GM19395 (cell line): ENCODE measurements at regions not wholly inside any gene's neighbourhood (a gene's known extent, or its start where the extent isn't known, plus 50 kb on each side); places are given as distances from the start of the nearest gene placed in this dataset.
"Not testable (repeated sequence)": the region's sequence is repeated elsewhere in the genome, so short reads cannot be mapped to it uniquely, and the experiment has no call there.

ENCODE experiments used
- ATAC-seq: cut with Tn5 transposase; IDR thresholded peaks from one replicate; pipeline ENCODE4 v1.9.1; 2021; ENCODE audit warnings: mild to moderate bottlenecking, moderate library complexity; ENCODE audit not compliant: unreplicated experiment

GRCh38 chr15:22258009-22258397 is 177.7 kb downstream of the OR4M2 start:
- ATAC-seq: no peak

GRCh38 chr15:22258398-22259150 is 178.2 kb downstream of the OR4M2 start:
- no peak for ATAC-seq

GRCh38 chr15:22259151-22259750 is 178.9 kb downstream of the OR4M2 start:
- not testable (repeated sequence) for ATAC-seq

GRCh38 chr15:22259881-22260421 is 179.6 kb downstream of the OR4M2 start:
- ATAC-seq: no peak

- ATAC-seq: no peak
Measured at GRCh38 chr15:22262613-22263020, 182.3 kb downstream of the OR4M2 start.

GRCh38 chr15:22263738-22264137 is 183.4 kb downstream of the OR4M2 start:
- ATAC-seq: no peak

GRCh38 chr15:22264272-22264671 is 183.9 kb downstream of the OR4M2 start:
- ATAC-seq: not testable (repeated sequence)

GRCh38 chr15:22265056-22265945 is 185.0 kb downstream of the OR4M2 start:
- no peak for ATAC-seq

- ATAC-seq: no peak
Measured at GRCh38 chr15:22265970-22266369, 185.6 kb downstream of the OR4M2 start.

GRCh38 chr15:22267761-22268160 is 187.4 kb downstream of the OR4M2 start:
- no peak for ATAC-seq

- ATAC-seq: not testable (repeated sequence)
Measured at GRCh38 chr15:22268201-22268600, 187.9 kb downstream of the OR4M2 start.

GRCh38 chr15:22268654-22269053 is 188.3 kb downstream of the OR4M2 start:
- ATAC-seq: not testable (repeated sequence)

GRCh38 chr15:22272286-22273160 is 186.2 kb upstream of the GOLGA6L22 start:
- ATAC-seq: not testable (repeated sequence)

- not testable (repeated sequence) for ATAC-seq
Measured at GRCh38 chr15:22273185-22273584, 185.5 kb upstream of the GOLGA6L22 start.

- not testable (repeated sequence) for ATAC-seq
Measured at GRCh38 chr15:22274376-22274775, 184.3 kb upstream of the GOLGA6L22 start.

- ATAC-seq: not testable (repeated sequence)
Measured at GRCh38 chr15:22280770-22281169, 177.9 kb upstream of the GOLGA6L22 start.

GRCh38 chr15:22282794-22283533 is 175.7 kb upstream of the GOLGA6L22 start:
- ATAC-seq: not testable (repeated sequence)

GRCh38 chr15:22284795-22285420 is 173.8 kb upstream of the GOLGA6L22 start:
- not testable (repeated sequence) for ATAC-seq

- ATAC-seq: not testable (repeated sequence)
Measured at GRCh38 chr15:22291054-22291453, 167.6 kb upstream of the GOLGA6L22 start.
